IPS-20b (cell line): ENCODE measurements at regions not wholly inside any gene's neighbourhood (a gene's known extent, or its start where the extent isn't known, plus 50 kb on each side); places are given as distances from the start of the nearest gene placed in this dataset.

Source experiments
- H3K27ac ChIP-seq: one replicate; pipeline ENCODE4 v1.5.1; 2013; ENCODE audit warnings: low read length
- H3K27me3 ChIP-seq: 2 replicates; pipeline ENCODE4 v1.6.1; 2013; ENCODE audit warnings: mild to moderate bottlenecking, low read length, inconsistent platforms; ENCODE audit not compliant: insufficient read depth
- H3K36me3 ChIP-seq: 2 replicates; pipeline ENCODE4 v1.6.1; 2013; ENCODE audit warnings: low read depth, mild to moderate bottlenecking, inconsistent platforms, low read length, moderate library complexity; ENCODE audit not compliant: insufficient read depth
- H3K4me1 ChIP-seq: 2 replicates; pipeline ENCODE4 v1.6.1; 2013; ENCODE audit warnings: mild to moderate bottlenecking, control low read depth, inconsistent platforms, low read length, moderate library complexity; ENCODE audit not compliant: insufficient read depth
- H3K4me3 ChIP-seq: 2 replicates; pipeline ENCODE4 v1.5.1; 2013; ENCODE audit warnings: mild to moderate bottlenecking, low read length, inconsistent platforms
- H3K9ac ChIP-seq: 2 replicates; pipeline ENCODE4 v1.6.1; 2013; ENCODE audit warnings: low read depth, mild to moderate bottlenecking, inconsistent platforms, low read length, moderate library complexity
- H3K9me3 ChIP-seq: 2 replicates; pipeline ENCODE4 v1.6.1; 2013; ENCODE audit warnings: mild to moderate bottlenecking, low read depth, low read length, inconsistent platforms; ENCODE audit not compliant: insufficient read depth

DNA sequence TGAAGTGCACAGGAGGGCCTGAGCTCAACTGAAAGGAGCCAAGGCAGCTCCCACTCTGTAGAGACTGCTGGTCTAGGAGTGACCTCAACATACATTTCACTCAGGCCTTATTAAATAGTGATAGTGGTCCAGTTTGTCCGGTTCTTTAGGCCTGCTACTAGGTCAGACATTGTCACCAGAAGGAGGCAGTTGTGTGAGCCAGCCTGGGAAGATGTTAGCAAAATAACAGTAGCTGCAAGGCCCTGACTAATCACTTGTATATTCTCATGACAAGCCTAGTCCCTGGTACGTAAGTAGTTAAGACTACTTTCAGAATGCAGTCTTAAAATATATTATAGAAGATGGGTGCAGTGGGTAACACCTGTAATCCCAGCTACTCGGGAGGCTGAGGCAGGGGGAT is 264.0 kb upstream of the CAMK1G start:
- Histone ChIP-seq H3K4me1 (no peaks in the 10 kb centered on the region), H3K9ac (no peak overlapping the region), H3K27ac (no peak overlapping the region), H3K4me3 (no peak overlapping the region), H3K27me3 (no peaks in the 10 kb centered on the region), H3K9me3 (no peaks in the 10 kb centered on the region), H3K36me3 (no peaks in the 10 kb centered on the region)

DNA sequence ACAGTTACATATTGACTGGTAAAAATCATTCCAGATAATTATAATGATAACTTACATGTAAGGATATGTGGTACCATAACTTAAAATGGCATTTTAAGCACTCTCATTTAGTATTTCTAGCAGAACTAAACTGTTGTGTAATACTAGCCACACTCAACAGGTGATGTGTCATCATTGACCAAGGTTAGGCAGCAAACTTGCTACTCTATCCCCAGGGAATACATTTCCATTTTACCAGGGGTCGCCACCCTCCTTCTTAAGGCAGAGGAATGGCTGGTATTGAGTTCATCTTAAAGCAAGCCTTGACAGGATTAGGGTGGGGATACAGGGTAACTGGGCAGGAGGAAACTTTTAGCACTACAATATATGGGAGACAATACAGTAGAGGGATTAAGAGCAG is 259.8 kb upstream of the CAMK1G start:
- no peaks in the 10 kb centered on the region for H3K9me3 ChIP-seq
- H3K27me3 ChIP-seq, result no peaks in the 10 kb centered on the region
- no peaks in the 10 kb centered on the region for H3K36me3 ChIP-seq
- H3K4me1 ChIP-seq, result no peaks in the 10 kb centered on the region
- no peak overlapping the region for H3K27ac ChIP-seq
- no peak overlapping the region for H3K4me3 ChIP-seq
- no peak overlapping the region for H3K9ac ChIP-seq

DNA sequence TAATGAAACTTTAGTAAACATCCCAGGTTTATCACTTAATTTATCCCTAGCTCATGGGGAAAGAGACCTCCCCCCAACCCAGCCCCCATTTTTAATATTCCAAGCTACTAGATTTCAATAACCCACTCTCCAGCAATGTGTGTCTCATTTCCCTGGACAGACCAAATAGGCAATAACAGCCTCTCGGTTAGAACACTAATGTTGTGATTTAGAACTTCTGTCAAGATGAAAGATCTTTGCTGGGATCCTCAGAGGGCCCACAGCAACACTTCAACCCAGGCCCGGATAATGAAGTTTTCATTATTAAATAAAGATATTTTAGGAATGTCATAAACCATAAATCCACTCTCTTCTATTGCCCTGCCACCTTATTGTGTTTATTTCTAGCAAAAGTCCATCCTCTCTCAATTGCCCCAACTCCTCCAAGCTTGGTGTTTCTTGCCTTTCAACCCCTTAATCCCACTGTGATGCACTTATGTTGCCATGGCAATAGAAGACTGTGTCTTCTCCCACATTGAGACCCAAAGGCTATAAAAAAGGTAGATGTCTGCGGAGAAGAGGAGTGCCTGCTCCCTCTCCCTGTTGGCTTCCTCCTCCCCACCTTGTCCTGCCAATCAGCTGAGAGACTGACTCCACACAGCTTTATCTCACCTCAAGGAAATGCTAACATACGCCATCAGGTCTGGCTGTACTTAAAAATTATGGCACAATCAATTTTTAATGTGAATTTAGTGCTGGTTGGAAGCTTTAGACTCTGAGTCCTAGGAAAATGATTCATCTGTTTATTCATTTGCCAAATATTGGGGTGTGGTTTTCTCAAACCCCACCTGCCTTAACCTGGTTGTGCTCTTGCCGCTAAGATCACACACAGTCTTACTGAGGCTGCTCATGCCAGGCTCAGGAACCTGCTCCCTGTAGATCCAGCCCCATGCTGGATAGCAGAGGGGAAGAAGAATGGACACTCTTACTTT is 258.3 kb upstream of the CAMK1G start:
- Histone ChIP-seq H3K9me3 (no peaks in the 10 kb centered on the region), H3K4me1 (no peaks in the 10 kb centered on the region), H3K9ac (no peak overlapping the region), H3K4me3 (no peak overlapping the region), H3K27ac (no peak overlapping the region), H3K36me3 (no peaks in the 10 kb centered on the region), H3K27me3 (no peaks in the 10 kb centered on the region)

DNA sequence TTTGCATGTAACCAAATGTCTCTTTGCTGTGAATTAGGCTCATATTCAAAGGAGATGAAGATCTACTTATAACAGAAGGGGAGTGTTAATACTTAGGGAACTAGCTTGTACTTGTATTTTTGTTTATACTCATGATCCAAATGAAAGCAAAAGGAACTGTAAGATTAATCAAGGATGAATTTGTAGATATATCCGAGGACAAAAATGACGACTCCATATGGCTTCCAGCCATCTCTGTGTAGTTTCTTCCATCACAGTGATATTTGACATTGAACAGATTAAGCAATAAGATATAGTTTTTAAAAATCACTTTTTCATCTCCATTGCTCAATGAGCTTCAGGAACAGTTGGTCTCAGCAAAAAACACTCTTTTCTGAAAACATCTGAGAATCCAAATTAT is 257.4 kb upstream of the CAMK1G start:
- Histone ChIP-seq H3K27ac (no peak overlapping the region), H3K9me3 (no peaks in the 10 kb centered on the region), H3K36me3 (no peaks in the 10 kb centered on the region), H3K9ac (no peak overlapping the region), H3K27me3 (no peaks in the 10 kb centered on the region), H3K4me1 (no peaks in the 10 kb centered on the region), H3K4me3 (no peak overlapping the region)

DNA sequence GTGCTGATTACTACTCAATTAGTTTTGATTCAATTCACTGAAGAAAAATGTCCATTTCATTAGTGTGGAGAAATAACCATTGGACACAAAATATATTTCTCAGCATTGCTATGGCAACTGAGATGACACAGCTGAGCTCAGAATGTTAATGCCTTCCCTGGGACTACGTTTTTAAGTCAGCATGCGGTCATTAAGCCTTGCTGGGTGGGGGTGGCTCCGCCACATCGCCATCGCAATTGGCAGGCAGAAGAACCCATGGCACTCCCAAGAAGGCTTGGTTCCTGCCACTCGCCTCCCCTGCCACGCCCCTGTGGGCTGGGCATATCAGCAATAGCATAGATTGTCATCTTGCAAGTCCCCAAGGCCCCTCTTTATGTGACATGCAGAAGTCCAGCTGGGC is 256.7 kb upstream of the CAMK1G start:
- no peaks in the 10 kb centered on the region for H3K36me3 ChIP-seq
- H3K4me3 ChIP-seq, result no peak overlapping the region
- H3K27me3 ChIP-seq, result no peaks in the 10 kb centered on the region
- no peaks in the 10 kb centered on the region for H3K9me3 ChIP-seq
- no peaks in the 10 kb centered on the region for H3K4me1 ChIP-seq
- H3K9ac ChIP-seq, result no peak overlapping the region
- H3K27ac ChIP-seq, result no peak overlapping the region

DNA sequence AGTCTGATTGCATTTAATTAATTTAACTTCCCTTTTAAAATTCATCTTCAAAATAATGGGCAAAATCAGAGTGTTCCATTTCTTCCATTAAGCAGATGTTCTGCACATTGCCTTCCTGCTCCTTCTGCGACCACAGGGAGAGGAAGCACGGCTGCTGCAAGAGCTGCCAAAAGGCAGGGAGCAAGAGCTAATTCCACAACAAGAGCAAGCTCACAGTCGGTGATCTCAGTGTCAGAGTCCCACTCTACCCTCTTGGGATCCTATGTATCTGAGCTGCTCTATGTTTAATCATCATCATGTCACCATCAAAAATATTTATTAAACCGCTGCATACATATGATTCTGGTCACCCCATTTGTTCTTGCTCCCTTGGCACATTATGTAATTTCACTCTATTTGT is 255.3 kb upstream of the CAMK1G start:
- no peak overlapping the region for H3K4me3 ChIP-seq
- no peaks in the 10 kb centered on the region for H3K9me3 ChIP-seq
- no peak overlapping the region for H3K9ac ChIP-seq
- no peaks in the 10 kb centered on the region for H3K27me3 ChIP-seq
- peaks cover 5% of the 10 kb centered on the region for H3K4me1 ChIP-seq
- no peaks in the 10 kb centered on the region for H3K36me3 ChIP-seq
- H3K27ac ChIP-seq, result no peak overlapping the region

DNA sequence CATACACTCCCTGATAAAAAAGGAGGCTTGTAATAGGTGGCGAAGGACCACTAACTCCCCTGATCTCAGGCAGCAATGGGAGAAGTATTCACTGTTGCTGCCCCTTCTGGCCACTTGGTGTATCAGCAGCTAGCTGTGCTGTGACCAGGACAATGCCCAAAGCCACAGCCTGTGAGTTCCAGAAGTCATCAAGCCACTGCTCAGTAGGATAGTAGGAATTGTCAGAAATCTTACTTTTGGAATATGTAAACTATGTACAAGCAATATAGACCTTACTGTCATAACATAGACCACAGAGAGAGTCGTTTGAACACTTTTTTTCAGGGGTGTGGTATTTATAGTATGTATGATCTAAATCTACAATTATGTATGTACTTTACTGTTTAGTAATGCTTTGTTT is 248.3 kb upstream of the CAMK1G start:
- H3K36me3 ChIP-seq, result no peaks in the 10 kb centered on the region
- H3K4me1 ChIP-seq, result peaks cover 5% of the 10 kb centered on the region
- H3K9ac ChIP-seq, result no peak overlapping the region
- H3K9me3 ChIP-seq, result no peaks in the 10 kb centered on the region
- H3K4me3 ChIP-seq, result no peak overlapping the region
- H3K27ac ChIP-seq, result no peak overlapping the region
- H3K27me3 ChIP-seq, result no peaks in the 10 kb centered on the region

DNA sequence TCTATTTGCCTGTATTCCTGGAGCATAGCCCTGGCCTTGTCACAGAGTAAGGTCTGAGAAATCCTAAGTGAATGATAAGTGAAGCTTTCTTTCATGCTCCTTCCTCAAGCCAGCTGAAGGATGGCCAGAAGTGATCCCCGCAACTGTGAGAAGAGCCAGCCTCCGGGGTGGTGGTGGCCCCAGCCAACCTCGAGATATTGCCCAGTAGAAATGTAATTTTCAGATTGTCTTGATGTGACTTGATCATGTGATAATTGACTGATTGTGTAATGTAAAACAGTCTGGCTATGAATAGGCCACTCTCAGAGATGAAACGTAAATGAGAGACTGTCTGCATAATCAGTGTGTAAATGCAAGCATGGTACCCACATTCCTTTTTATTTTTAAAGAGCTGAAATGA is 242.4 kb upstream of the CAMK1G start:
- Histone ChIP-seq H3K36me3 (no peaks in the 10 kb centered on the region), H3K9ac (no peak overlapping the region), H3K4me3 (no peak overlapping the region), H3K27me3 (no peaks in the 10 kb centered on the region), H3K9me3 (no peaks in the 10 kb centered on the region), H3K27ac (no peak overlapping the region), H3K4me1 (no peaks in the 10 kb centered on the region)

DNA sequence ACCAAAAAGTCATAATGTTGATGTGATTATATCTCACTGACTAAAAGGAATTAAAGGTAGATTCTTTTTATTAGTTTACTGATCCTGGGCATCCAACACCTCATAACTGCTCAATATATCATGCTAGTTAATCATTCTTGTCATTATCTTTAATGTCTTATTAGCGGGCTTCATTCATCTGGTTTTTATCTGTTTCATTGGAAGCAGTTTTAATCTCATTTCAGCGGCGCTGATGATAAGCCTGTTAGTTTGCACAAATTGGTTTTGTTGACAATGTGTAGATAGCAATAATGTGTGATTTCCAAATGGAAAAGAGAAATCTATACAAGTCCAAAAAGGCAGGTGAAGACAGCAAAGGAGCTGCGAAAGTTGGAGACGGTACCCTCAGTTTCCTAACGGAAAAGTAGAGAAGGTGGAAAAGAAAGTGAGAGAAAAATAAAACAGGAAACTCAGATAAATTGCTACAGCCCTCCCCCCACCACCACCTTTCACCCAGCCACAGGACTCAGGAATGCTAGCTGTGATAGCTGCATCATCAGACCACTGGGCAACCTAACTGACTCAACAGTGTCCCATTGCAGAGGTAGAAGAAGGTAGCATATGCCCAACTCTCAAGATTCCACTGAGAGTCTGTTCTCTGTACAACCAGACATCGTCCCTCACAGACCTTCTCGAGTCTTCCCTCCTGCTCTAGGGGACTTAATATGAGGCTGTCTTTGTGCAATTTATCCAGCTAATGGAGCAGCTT is 241.7 kb upstream of the CAMK1G start:
- Histone ChIP-seq H3K27me3 (no peaks in the 10 kb centered on the region), H3K9ac (no peak overlapping the region), H3K36me3 (no peaks in the 10 kb centered on the region), H3K27ac (no peak overlapping the region), H3K9me3 (no peaks in the 10 kb centered on the region), H3K4me3 (no peak overlapping the region), H3K4me1 (no peaks in the 10 kb centered on the region)

DNA sequence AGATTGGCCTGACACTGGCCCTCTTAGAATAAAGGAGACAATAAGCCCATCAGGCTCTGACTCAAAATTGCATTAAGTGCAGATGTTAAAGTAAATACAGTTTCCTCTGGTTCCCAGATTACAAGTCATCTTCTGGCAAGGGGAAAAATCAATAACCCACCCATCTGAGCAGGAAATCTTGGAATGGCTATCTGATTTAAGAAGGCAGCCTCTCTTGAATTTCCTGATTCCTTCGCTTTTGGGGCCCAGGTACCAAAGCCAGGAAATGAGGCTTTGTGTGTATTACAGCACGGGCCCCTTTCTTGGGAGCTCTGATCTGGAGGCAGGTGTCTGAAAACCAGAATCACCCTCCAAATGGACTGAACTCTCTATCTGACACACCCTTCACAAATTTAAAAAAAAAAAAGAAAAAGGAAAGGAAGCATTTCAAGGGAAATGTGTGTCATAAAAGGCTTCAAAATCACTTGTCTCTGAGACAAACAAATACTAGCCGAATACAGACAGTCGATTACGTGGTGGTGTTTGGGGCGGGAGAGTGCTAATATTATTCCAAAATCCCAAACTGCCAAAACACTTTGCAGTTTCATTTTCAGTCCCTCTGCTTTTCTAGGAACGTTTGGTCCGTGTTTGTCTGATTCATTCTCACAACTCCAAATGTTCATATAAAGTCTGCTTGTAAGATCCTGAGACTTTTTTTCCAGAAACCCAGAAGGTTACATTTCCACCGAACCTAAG is 240.9 kb upstream of the CAMK1G start:
- H3K4me1 ChIP-seq, result no peaks in the 10 kb centered on the region
- H3K4me3 ChIP-seq, result no peak overlapping the region
- H3K9me3 ChIP-seq, result no peaks in the 10 kb centered on the region
- no peak overlapping the region for H3K27ac ChIP-seq
- H3K27me3 ChIP-seq, result no peaks in the 10 kb centered on the region
- H3K36me3 ChIP-seq, result no peaks in the 10 kb centered on the region
- no peak overlapping the region for H3K9ac ChIP-seq

DNA sequence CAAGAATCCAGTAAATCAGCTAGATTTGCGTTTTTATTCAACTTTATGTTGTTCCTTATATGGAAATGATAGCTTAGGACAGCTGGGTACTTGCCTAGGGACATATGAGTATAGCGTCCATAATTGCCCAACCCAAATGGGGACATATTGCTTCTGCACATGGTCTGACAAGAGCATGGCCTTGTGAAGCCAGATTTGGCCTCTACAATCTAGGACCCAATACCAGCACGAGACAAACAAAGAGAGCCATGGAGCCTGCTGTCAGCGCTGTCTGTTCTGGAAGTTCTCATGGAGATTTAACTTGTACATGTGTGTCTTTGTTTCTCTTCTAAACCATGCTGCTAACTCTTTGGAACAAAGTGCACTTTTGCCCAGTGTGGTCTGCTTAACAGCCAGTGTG is 240.0 kb upstream of the CAMK1G start:
- Histone ChIP-seq H3K9me3 (no peaks in the 10 kb centered on the region), H3K9ac (no peak overlapping the region), H3K36me3 (no peaks in the 10 kb centered on the region), H3K27me3 (no peaks in the 10 kb centered on the region), H3K27ac (no peak overlapping the region), H3K4me3 (no peak overlapping the region), H3K4me1 (no peaks in the 10 kb centered on the region)
